Astrocyte (in vitro differentiated cells and primary cell): ENCODE measurements at regions not wholly inside any gene's neighbourhood (a gene's known extent, or its start where the extent isn't known, plus 50 kb on each side); places are given as distances from the start of the nearest gene placed in this dataset.
A peak's percentile ranks its signal among the peaks of the same experiment; 100 is the strongest.

Experiments
- DNase-seq: peaks from one replicate; pipeline ENCODE4 v3.0.0-alpha.2; 2010; ENCODE audit warnings: low read depth
- FAIRE-seq: peaks from 2 replicates; lab custom pipeline; 2011; peaks lifted over from hg19 to GRCh38; lab: Jason Lieb, UNC
- H2AFZ ChIP-seq: 2 replicates; pipeline ENCODE4 v1.6.0; 2012; ENCODE audit warnings: low read depth, low read length, inconsistent platforms
- H3K27ac ChIP-seq: 2 replicates; pipeline ENCODE4 v1.5.1; 2011; ENCODE audit warnings: low read depth, low read length, inconsistent platforms
- H3K27me3 ChIP-seq: 2 replicates; pipeline ENCODE4 v1.6.0; 2011; ENCODE audit warnings: low read length, inconsistent platforms; ENCODE audit not compliant: insufficient read depth
- H3K36me3 ChIP-seq: 2 replicates; pipeline ENCODE4 v1.5.1; 2011; ENCODE audit warnings: low read length, inconsistent platforms; ENCODE audit not compliant: insufficient read depth
- H3K4me1 ChIP-seq: 2 replicates; pipeline ENCODE4 v1.5.1; 2011; ENCODE audit warnings: low read length, inconsistent platforms; ENCODE audit not compliant: insufficient read depth
- H3K4me2 ChIP-seq: 2 replicates; pipeline ENCODE4 v1.6.0; 2012; ENCODE audit warnings: low read length, inconsistent platforms
- H3K4me3 ChIP-seq: 2 replicates; pipeline ENCODE4 v1.5.1; 2011; ENCODE audit warnings: low read depth, mild to moderate bottlenecking, low read length, inconsistent platforms; ENCODE audit not compliant: insufficient read depth
- H3K79me2 ChIP-seq: 2 replicates; pipeline ENCODE4 v1.6.0; 2012; ENCODE audit warnings: mild to moderate bottlenecking, low read length, inconsistent platforms; ENCODE audit not compliant: insufficient read depth
- H3K9ac ChIP-seq: 2 replicates; pipeline ENCODE4 v1.6.0; 2012; ENCODE audit warnings: mild to moderate bottlenecking, low read length, inconsistent platforms
- H3K9me3 ChIP-seq: 2 replicates; pipeline ENCODE4 v1.5.1; 2012; ENCODE audit warnings: low read depth, mild to moderate bottlenecking, low read length, inconsistent platforms; ENCODE audit not compliant: insufficient read depth
- H4K20me1 ChIP-seq: 2 replicates; pipeline ENCODE4 v1.6.0; 2012; ENCODE audit warnings: low read length, inconsistent platforms; ENCODE audit not compliant: insufficient read depth
- H3K27ac Mint-ChIP-seq: one replicate; pipeline ENCODE4 v1.8.0; 2021; ENCODE audit warnings: mild to moderate bottlenecking, mixed read lengths; ENCODE audit not compliant: unreplicated experiment
- H3K27me3 Mint-ChIP-seq: one replicate; pipeline ENCODE4 v1.8.0; 2021; ENCODE audit warnings: low read depth, mixed read lengths; ENCODE audit not compliant: unreplicated experiment
- H3K36me3 Mint-ChIP-seq: one replicate; pipeline ENCODE4 v1.8.0; 2021; ENCODE audit warnings: low read depth, mixed read lengths; ENCODE audit not compliant: unreplicated experiment
- H3K4me1 Mint-ChIP-seq: one replicate; pipeline ENCODE4 v1.8.0; 2021; ENCODE audit warnings: low read depth, mixed read lengths; ENCODE audit not compliant: unreplicated experiment
- H3K4me3 Mint-ChIP-seq: one replicate; pipeline ENCODE4 v1.8.0; 2021; ENCODE audit warnings: mild to moderate bottlenecking, moderate library complexity, mixed read lengths; ENCODE audit not compliant: unreplicated experiment
- H3K9me3 Mint-ChIP-seq: one replicate; pipeline ENCODE4 v1.8.0; 2021; ENCODE audit warnings: mild to moderate bottlenecking, mixed read lengths; ENCODE audit not compliant: unreplicated experiment
- EZH2 ChIP-seq: IDR thresholded peaks from 2 replicates; pipeline ENCODE4 v1.6.1; 2012; ENCODE audit warnings: mild to moderate bottlenecking, low read length, inconsistent platforms; ENCODE audit not compliant: insufficient read depth
- TF ChIP-seq, protein P1 (sequence below): IDR thresholded peaks from 2 replicates; pipeline ENCODE4 v1.5.1; 2011; ENCODE audit warnings: low read depth, mild to moderate bottlenecking, inconsistent platforms, low read length, moderate library complexity; ENCODE audit not compliant: insufficient read depth

DNA sequence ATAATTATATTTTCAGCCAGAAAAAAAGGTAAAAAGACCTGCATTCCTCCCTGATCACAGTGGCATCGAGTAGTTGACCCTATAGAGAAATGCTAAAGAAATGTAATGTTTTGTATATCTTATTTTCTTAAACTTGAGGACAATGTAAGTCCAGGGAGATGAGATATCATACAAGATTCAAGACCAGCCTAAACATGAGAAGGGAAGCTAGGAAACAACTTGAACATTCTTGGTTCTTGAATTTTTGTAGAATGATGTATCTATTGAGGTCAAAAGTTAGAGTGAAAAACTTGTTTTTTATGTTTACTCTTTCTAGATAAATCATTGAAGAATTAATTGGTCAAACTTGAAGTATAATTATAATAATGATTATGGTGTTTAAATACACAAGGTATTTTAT, 497.7 kb upstream of the TBL1XR1 start:
- H3K79me2 ChIP-seq: no peaks in the 10 kb centered on the region
- H3K4me3 ChIP-seq: no peak overlapping the region
- TF ChIP-seq, protein P1, sequence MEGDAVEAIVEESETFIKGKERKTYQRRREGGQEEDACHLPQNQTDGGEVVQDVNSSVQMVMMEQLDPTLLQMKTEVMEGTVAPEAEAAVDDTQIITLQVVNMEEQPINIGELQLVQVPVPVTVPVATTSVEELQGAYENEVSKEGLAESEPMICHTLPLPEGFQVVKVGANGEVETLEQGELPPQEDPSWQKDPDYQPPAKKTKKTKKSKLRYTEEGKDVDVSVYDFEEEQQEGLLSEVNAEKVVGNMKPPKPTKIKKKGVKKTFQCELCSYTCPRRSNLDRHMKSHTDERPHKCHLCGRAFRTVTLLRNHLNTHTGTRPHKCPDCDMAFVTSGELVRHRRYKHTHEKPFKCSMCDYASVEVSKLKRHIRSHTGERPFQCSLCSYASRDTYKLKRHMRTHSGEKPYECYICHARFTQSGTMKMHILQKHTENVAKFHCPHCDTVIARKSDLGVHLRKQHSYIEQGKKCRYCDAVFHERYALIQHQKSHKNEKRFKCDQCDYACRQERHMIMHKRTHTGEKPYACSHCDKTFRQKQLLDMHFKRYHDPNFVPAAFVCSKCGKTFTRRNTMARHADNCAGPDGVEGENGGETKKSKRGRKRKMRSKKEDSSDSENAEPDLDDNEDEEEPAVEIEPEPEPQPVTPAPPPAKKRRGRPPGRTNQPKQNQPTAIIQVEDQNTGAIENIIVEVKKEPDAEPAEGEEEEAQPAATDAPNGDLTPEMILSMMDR: no peak
- no peak for TF ChIP-seq EZH2
- Mint-ChIP-seq H3K27ac (no peak overlapping the region), H3K9me3 (no peaks in the 10 kb centered on the region), H3K4me3 (no peak overlapping the region), H3K4me1 (peaks cover 4% of the 10 kb centered on the region), H3K27me3 (no peaks in the 10 kb centered on the region), H3K36me3 (no peaks in the 10 kb centered on the region)
- no peak overlapping the region for H3K9ac ChIP-seq
- no peaks in the 10 kb centered on the region for H3K9me3 ChIP-seq
- H3K36me3 ChIP-seq: no peaks in the 10 kb centered on the region
- H3K4me2 ChIP-seq: no peak overlapping the region
- no peaks in the 10 kb centered on the region for H4K20me1 ChIP-seq
- H3K27ac ChIP-seq: no peak overlapping the region
- no peaks in the 10 kb centered on the region for H3K27me3 ChIP-seq
- no peak for DNase-seq
- FAIRE-seq: no peak
- H3K4me1 ChIP-seq: peaks cover 4% of the 10 kb centered on the region
- H2AFZ ChIP-seq: no peak overlapping the region

DNA sequence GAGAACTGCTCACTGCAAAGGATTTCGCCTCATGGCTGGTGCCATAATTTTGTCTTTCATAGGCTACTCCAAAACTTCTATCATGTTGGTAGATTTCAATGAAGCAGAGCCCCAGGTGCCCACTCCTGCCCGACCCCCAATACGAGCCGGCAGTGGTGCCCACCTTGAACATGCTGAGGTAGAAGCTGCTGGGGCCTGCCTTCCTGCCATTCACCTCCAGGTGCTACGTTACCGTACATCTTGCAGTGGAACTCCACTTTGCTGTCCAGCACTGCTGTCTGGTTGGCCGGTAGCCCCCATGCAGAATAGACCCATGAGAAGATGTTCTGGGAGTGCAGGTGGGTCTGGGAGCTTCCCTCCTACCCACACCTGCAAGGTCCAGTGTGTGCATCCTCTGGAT, 502.8 kb upstream of the TBL1XR1 start:
- TF ChIP-seq, protein P1: no peak
- H3K4me3 ChIP-seq: no peak overlapping the region
- no peak overlapping the region for H3K27ac ChIP-seq
- no peak overlapping the region for H2AFZ ChIP-seq
- Mint-ChIP-seq H3K36me3 (no peaks in the 10 kb centered on the region), H3K4me3 (no peak overlapping the region), H3K27me3 (peaks cover 2% of the 10 kb centered on the region), H3K4me1 (peaks cover 11% of the 10 kb centered on the region), H3K9me3 (peaks cover 2% of the 10 kb centered on the region), H3K27ac (no peak overlapping the region)
- no peaks in the 10 kb centered on the region for H4K20me1 ChIP-seq
- no peaks in the 10 kb centered on the region for H3K9me3 ChIP-seq
- FAIRE-seq: no peak
- no peaks in the 10 kb centered on the region for H3K79me2 ChIP-seq
- H3K27me3 ChIP-seq: no peaks in the 10 kb centered on the region
- no peak overlapping the region for H3K4me2 ChIP-seq
- no peak overlapping the region for H3K9ac ChIP-seq
- no peak for DNase-seq
- H3K36me3 ChIP-seq: no peaks in the 10 kb centered on the region
- no peaks in the 10 kb centered on the region for H3K4me1 ChIP-seq

DNA sequence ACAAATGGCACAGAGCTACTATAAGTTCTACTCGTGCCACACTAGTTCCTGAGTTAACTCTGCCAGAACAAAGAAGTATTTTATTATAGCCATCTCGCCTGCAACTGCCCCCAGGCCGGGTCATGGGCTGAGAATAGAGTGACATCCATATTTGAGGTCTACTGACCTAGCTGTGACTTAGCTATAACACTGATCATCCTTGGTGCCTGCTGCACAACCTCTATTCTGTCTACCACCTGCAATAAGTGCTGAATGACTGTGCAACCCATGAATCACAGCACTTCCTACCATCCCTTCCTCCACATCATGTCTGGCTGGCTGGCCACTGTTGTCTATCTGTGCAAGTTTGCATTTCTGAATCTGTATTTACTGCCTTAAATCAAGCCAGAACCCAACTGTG, 506.5 kb upstream of the TBL1XR1 start:
- Mint-ChIP-seq H3K36me3 (no peaks in the 10 kb centered on the region), H3K9me3 (peaks cover 6% of the 10 kb centered on the region), H3K27me3 (peaks cover 2% of the 10 kb centered on the region), H3K27ac (no peak overlapping the region), H3K4me1 (peaks cover 15% of the 10 kb centered on the region), H3K4me3 (no peak overlapping the region)
- no peak overlapping the region for H3K4me2 ChIP-seq
- FAIRE-seq (no peak), DNase-seq (peak; percentile 19)
- TF ChIP-seq EZH2: no peak
- TF ChIP-seq, protein P1: no peak
- H3K9ac ChIP-seq: no peak overlapping the region
- H3K4me1 ChIP-seq: no peaks in the 10 kb centered on the region
- H2AFZ ChIP-seq: no peak overlapping the region
- H3K9me3 ChIP-seq: no peaks in the 10 kb centered on the region
- H3K4me3 ChIP-seq: no peak overlapping the region
- no peak overlapping the region for H3K27ac ChIP-seq
- H3K79me2 ChIP-seq: no peaks in the 10 kb centered on the region
- H4K20me1 ChIP-seq: no peaks in the 10 kb centered on the region
- H3K36me3 ChIP-seq: no peaks in the 10 kb centered on the region
- H3K27me3 ChIP-seq: no peaks in the 10 kb centered on the region
